ENCODE measurements at regions not wholly inside any gene's neighbourhood (a gene's known extent, or its start where the extent isn't known, plus 50 kb on each side); places are given as distances from the start of the nearest gene placed in this dataset.
"Not testable (repeated sequence)": the region's sequence is repeated elsewhere in the genome, so short reads cannot be mapped to it uniquely, and the experiment has no call there.

DNA sequence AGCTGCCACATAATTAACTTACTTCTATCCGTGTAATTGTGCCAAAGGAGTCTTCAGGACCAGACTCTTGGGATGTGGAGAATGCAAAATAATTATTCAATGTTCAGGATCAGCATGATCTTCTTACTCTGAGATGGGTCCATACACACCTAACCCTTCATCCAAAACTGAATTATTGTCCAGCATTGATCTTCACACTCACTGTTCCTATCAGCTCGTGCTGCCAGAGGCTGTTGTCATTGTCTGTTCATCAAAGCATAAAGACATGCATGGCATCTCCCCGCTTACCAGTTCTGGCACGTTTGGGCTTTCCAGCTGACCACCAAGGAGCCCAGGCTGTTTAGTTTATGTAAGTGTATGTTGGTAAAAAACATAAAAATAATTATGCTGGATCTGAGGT, 1090.7 kb downstream of the DNAJB9 start:
- TF ChIP-seq, protein P1, sequence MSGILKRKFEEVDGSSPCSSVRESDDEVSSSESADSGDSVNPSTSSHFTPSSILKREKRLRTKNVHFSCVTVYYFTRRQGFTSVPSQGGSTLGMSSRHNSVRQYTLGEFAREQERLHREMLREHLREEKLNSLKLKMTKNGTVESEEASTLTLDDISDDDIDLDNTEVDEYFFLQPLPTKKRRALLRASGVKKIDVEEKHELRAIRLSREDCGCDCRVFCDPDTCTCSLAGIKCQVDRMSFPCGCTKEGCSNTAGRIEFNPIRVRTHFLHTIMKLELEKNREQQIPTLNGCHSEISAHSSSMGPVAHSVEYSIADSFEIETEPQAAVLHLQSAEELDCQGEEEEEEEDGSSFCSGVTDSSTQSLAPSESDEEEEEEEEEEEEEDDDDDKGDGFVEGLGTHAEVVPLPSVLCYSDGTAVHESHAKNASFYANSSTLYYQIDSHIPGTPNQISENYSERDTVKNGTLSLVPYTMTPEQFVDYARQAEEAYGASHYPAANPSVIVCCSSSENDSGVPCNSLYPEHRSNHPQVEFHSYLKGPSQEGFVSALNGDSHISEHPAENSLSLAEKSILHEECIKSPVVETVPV (CRISPR knock-in tag; IDR thresholded peaks at IDR 0.05) = no peak
- TF ChIP-seq, protein P2, sequence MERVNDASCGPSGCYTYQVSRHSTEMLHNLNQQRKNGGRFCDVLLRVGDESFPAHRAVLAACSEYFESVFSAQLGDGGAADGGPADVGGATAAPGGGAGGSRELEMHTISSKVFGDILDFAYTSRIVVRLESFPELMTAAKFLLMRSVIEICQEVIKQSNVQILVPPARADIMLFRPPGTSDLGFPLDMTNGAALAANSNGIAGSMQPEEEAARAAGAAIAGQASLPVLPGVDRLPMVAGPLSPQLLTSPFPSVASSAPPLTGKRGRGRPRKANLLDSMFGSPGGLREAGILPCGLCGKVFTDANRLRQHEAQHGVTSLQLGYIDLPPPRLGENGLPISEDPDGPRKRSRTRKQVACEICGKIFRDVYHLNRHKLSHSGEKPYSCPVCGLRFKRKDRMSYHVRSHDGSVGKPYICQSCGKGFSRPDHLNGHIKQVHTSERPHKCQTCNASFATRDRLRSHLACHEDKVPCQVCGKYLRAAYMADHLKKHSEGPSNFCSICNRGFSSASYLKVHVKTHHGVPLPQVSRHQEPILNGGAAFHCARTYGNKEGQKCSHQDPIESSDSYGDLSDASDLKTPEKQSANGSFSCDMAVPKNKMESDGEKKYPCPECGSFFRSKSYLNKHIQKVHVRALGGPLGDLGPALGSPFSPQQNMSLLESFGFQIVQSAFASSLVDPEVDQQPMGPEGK (CRISPR knock-in tag; IDR thresholded peaks at IDR 0.05; ENCODE audit: borderline replicate concordance) = no peak
- no peak for TF ChIP-seq PPARA (CRISPR knock-in tag; IDR thresholded peaks at IDR 0.05; ENCODE audit: borderline replicate concordance)
- TF ChIP-seq ZNF70 (CRISPR knock-in tag; IDR thresholded peaks at IDR 0.05) = no peak
- TF ChIP-seq ZNF8 (CRISPR knock-in tag; IDR thresholded peaks at IDR 0.05) = no peak
- no peak for TF ChIP-seq SNAI2 (CRISPR knock-in tag; IDR thresholded peaks at IDR 0.05)
- TF ChIP-seq BACH2 (CRISPR knock-in tag; IDR thresholded peaks at IDR 0.05; ENCODE audit: borderline replicate concordance) = no peak
- TF ChIP-seq OSR1 (CRISPR knock-in tag; IDR thresholded peaks at IDR 0.05) = no peak
- ATAC-seq = no peak

DNA sequence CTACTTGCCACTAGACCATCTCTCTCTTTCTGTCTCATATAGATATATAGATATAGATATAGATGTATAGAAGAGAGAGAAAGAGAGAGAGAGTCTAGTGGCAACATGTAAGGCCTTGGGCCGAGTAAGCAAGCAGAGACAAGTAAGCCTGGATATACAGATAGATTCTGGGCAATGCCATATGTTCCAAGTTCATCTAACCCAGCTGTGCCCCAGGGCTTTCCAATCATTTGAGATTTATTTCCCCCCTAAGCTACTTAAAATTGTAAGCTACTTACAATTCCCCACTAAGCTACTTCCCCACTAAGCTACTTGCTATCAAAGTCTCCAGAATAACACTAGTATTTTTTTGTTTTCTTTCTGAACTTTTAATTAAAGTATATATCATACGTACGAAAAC, 1094.1 kb downstream of the DNAJB9 start:
- TF ChIP-seq ZNF70 (CRISPR knock-in tag; IDR thresholded peaks at IDR 0.05) (no peak), ARNTL (CRISPR knock-in tag; IDR thresholded peaks at IDR 0.05; ENCODE audit: borderline replicate concordance, low read depth) (no peak), SNAI2 (CRISPR knock-in tag; IDR thresholded peaks at IDR 0.05) (no peak), RARB (CRISPR knock-in tag; IDR thresholded peaks at IDR 0.05) (no peak)
- no peak for ATAC-seq

DNA sequence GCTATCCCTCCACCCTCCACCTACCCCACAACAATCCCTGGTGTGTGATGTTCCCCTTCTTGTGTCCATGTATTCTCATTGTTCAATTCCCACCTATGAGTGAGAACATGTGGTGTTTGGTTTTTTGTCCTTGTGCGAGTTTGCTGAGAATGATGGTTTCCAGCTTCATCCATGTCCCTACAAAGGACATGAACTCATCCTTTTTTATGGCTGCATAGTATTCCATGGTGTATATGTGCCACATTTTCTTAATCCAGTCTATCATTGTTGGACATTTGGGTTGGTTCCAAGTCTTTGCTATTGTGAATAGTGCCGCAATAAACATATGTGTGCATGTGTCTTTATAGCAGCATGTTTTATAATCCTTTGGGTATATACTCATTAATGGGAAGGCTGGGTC, 1117.6 kb downstream of the DNAJB9 start:
- not testable (repeated sequence) for ATAC-seq

DNA sequence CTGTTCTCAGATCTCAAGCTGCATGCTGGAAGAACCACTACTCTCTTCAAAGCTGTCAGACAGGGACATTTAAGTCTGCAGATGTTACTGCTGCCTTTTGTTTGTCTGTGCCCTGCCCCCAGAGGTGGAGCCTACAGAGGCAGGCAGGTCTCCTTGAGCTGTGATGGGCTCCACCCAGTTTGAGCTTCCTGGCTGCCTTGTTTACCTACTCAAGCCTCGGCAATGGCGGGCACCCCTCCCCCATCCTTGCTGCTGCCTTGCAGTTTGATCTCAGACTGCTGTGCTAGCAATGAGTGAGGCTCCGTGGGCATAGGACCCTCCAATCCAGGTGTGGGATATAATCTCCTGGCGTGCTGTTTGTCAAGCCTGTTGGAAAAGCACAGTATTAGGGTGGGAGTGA, 1122.9 kb downstream of the DNAJB9 start:
- ATAC-seq = not testable (repeated sequence)

DNA sequence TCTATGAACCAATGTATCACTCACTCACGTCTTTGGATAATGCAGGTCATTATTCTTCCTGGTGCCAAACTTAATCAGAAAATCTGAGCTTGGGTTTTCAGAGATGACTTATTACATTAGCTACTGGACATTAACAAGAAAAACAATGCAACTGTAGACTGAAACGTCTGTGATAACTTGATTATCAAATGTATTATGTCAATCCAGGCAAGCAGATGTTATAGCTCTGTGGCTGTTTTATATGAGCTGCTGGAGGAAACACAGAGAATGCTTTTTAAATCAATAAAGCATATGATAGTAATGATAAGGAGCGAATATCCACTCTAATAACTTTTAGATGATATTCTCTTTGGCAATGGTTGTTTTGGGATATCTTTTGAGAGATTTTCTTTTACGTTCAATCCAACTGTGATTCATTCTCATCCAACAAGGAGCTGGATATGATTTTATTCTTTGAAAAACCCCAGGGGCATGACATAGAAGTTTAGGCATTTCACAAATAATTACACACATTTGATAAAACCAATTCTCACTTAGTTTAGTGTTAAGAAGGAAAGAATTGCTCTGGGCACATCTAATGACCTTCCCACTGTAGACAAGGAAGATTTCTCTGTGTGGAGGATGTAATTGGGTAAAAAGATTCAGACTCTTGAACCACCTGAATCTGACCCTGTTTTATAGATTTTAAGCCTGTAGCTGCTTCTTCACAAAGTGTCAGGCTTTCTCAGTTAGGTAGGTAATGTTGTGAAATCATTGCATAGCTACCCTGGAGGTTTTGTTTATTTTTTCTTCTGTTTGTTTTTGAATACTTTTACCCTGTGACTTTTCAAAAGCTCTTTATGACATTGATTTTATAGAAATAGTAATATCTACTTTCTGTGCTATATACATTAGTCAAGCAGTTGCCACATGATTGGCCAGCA, 1124.7 kb downstream of the DNAJB9 start:
- ATAC-seq = no peak; the same call in 2 of the 3 replicates
- peak; percentile 96 for TF ChIP-seq ESRRG (CRISPR knock-in tag; IDR thresholded peaks at IDR 0.05)
- no peak for TF ChIP-seq OSR1 (CRISPR knock-in tag; IDR thresholded peaks at IDR 0.05)
- TF ChIP-seq ZNF565 (CRISPR knock-in tag; conservative IDR thresholded peaks at IDR 0.05; ENCODE audit: low read depth) = peak; percentile 90
- TF ChIP-seq, protein P3, sequence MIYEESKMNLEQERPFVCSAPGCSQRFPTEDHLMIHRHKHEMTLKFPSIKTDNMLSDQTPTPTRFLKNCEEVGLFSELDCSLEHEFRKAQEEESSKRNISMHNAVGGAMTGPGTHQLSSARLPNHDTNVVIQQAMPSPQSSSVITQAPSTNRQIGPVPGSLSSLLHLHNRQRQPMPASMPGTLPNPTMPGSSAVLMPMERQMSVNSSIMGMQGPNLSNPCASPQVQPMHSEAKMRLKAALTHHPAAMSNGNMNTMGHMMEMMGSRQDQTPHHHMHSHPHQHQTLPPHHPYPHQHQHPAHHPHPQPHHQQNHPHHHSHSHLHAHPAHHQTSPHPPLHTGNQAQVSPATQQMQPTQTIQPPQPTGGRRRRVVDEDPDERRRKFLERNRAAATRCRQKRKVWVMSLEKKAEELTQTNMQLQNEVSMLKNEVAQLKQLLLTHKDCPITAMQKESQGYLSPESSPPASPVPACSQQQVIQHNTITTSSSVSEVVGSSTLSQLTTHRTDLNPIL (CRISPR knock-in tag; IDR thresholded peaks at IDR 0.05; ENCODE audit: low read depth) = peak; percentile 98
- TF ChIP-seq ISL1 (CRISPR knock-in tag; IDR thresholded peaks at IDR 0.05) = peak; percentile 99
- TF ChIP-seq ZFP3 (CRISPR knock-in tag; IDR thresholded peaks at IDR 0.05) = peak; percentile 91
- TF ChIP-seq ZNF8 (CRISPR knock-in tag; IDR thresholded peaks at IDR 0.05) = peak; percentile 80
- peak; percentile 100 for TF ChIP-seq TCF4 (CRISPR knock-in tag; IDR thresholded peaks at IDR 0.05; ENCODE audit: borderline replicate concordance)
- no peak; the same call in 1 of the 2 replicates for TF ChIP-seq ZC3H10 (CRISPR knock-in tag; IDR thresholded peaks at IDR 0.05)
- TF ChIP-seq, protein P4, sequence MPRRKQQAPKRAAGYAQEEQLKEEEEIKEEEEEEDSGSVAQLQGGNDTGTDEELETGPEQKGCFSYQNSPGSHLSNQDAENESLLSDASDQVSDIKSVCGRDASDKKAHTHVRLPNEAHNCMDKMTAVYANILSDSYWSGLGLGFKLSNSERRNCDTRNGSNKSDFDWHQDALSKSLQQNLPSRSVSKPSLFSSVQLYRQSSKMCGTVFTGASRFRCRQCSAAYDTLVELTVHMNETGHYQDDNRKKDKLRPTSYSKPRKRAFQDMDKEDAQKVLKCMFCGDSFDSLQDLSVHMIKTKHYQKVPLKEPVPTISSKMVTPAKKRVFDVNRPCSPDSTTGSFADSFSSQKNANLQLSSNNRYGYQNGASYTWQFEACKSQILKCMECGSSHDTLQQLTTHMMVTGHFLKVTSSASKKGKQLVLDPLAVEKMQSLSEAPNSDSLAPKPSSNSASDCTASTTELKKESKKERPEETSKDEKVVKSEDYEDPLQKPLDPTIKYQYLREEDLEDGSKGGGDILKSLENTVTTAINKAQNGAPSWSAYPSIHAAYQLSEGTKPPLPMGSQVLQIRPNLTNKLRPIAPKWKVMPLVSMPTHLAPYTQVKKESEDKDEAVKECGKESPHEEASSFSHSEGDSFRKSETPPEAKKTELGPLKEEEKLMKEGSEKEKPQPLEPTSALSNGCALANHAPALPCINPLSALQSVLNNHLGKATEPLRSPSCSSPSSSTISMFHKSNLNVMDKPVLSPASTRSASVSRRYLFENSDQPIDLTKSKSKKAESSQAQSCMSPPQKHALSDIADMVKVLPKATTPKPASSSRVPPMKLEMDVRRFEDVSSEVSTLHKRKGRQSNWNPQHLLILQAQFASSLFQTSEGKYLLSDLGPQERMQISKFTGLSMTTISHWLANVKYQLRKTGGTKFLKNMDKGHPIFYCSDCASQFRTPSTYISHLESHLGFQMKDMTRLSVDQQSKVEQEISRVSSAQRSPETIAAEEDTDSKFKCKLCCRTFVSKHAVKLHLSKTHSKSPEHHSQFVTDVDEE (CRISPR knock-in tag; IDR thresholded peaks at IDR 0.05) = peak; percentile 100
- TF ChIP-seq PPARA (CRISPR knock-in tag; IDR thresholded peaks at IDR 0.05; ENCODE audit: borderline replicate concordance) = peak; percentile 84; the same call in 1 of the 2 replicates
- TF ChIP-seq GLIS3 (CRISPR knock-in tag; IDR thresholded peaks at IDR 0.05) = peak; percentile 98
- peak; percentile 91 for TF ChIP-seq BACH2 (CRISPR knock-in tag; IDR thresholded peaks at IDR 0.05; ENCODE audit: borderline replicate concordance)
- TF ChIP-seq, protein P5, sequence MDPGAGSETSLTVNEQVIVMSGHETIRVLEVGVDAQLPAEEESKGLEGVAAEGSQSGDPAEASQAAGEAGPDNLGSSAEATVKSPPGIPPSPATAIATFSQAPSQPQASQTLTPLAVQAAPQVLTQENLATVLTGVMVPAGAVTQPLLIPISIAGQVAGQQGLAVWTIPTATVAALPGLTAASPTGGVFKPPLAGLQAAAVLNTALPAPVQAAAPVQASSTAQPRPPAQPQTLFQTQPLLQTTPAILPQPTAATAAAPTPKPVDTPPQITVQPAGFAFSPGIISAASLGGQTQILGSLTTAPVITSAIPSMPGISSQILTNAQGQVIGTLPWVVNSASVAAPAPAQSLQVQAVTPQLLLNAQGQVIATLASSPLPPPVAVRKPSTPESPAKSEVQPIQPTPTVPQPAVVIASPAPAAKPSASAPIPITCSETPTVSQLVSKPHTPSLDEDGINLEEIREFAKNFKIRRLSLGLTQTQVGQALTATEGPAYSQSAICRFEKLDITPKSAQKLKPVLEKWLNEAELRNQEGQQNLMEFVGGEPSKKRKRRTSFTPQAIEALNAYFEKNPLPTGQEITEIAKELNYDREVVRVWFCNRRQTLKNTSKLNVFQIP (CRISPR knock-in tag; IDR thresholded peaks at IDR 0.05; ENCODE audit: borderline replicate concordance, low read depth) = peak; percentile 64; the same call in 1 of the 2 replicates
- no peak for TF ChIP-seq RARB (CRISPR knock-in tag; IDR thresholded peaks at IDR 0.05)
- TF ChIP-seq ZFP30 (CRISPR knock-in tag; IDR thresholded peaks at IDR 0.05) = no peak
- peak; percentile 79; the same call in 1 of the 2 replicates for TF ChIP-seq ARNTL (CRISPR knock-in tag; IDR thresholded peaks at IDR 0.05; ENCODE audit: borderline replicate concordance, low read depth)
- TF ChIP-seq SNAI2 (CRISPR knock-in tag; IDR thresholded peaks at IDR 0.05) = peak; percentile 99
- peak; percentile 62 for TF ChIP-seq ZNF70 (CRISPR knock-in tag; IDR thresholded peaks at IDR 0.05)
- TF ChIP-seq, protein P2 (CRISPR knock-in tag; IDR thresholded peaks at IDR 0.05; ENCODE audit: borderline replicate concordance) = peak; percentile 86

Measured in SK-N-SH treated with all-trans-retinoic acid at 6 μM for 48 hours (cell line).